NCI-H2029 treated with DMSO at 0.1 percent for 48 hours (cell line): ENCODE measurements at regions not wholly inside any gene's neighbourhood (a gene's known extent, or its start where the extent isn't known, plus 50 kb on each side); places are given as distances from the start of the nearest gene placed in this dataset.

Experiments
- DNase-seq: peaks from one replicate; lab custom pipeline; 2025; lab: John Stamatoyannopoulos, UW

DNA sequence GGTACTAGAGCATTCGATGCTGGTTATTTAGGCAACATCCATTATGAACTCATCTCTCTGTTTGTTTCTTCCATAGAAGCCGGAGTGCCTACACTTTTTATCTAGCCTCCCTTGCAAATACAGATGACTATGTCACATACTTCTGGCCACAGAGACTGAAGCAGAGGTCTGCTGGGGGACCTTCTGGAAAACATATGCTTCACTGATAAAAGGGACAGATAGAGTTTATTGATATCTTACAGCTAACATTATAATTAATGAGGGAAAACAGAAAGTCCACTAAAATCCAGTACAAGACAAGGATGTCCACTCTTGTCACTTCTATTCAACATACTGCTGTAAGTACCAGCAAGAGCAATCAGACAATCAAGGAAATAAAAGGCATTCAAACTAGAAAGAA is 104.3 kb upstream of the FAR2 start:
- no peak for DNase-seq

DNA sequence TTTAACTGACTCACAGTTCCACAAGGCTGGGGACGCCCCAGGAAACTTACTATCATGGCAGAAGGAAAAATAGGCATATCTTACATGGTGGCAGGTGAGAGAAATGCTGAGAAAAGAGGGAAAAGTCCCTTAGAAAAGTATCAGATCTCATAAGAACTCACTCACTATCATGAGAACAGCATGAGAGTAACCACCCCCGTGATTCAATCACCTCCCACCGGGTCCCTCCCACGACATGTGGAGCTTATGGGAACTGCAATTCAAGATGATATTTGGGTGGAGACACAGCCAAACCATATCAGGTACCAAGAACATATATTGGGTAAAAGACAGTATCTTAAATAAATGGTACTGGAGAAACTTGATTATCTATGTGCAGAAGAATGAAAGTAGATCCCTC is 100.3 kb upstream of the FAR2 start:
- DNase-seq, result no peak

DNA sequence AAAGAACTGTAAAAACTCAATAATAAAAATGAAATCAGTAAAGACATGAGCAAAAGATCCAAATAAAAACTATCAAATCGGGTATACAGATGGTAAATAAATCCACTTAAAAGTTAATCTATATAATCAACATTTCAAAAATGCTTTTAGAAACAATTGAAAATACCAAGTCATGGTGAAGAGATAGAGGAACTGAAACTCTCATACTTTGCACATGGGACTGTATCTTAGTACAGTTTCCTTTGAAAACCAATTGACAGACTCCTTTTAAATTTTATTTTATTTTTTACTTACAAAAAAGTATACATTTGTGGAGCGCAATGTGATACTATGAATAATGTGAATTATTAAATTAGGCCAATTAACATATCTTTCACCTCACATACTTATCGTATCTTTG is 98.6 kb upstream of the FAR2 start:
- DNase-seq, result no peak

DNA sequence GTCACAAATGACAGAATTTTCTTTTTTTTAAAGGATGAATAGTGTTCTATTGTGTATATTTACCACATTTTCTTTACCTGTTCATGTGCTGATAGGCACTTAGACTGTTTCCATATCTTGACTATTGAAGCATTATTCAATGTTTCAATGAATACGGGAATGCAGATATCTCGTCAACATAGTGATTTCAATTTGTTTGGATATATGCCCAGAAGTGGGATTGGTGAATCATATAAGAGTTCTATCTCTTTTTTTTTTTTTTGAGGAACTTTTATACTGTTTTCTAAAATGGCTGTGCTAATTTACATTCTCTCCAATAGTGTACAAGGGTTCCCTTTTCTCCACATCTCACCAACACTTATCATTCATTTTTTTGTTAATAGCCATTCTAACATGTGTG is 97.9 kb upstream of the FAR2 start:
- no peak for DNase-seq

DNA sequence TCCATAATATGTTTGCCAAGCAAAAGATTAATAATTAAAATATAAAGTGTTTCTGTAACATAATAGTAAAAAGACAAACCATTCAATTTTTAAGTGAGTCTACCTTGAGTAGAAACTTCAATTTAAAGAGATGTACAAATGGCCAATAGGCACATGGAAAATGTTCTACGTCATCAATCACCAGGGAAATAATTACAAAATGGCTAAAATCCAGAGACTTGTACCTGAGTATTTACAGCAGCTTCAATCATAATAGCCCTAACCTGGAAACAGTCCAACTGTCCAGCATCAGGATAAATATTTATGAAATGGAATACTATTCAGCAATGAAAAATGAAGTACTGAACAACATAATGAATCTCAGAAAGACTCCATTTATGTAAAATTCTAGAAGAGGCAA is 95.5 kb upstream of the FAR2 start:
- DNase-seq, result peak; percentile 16

DNA sequence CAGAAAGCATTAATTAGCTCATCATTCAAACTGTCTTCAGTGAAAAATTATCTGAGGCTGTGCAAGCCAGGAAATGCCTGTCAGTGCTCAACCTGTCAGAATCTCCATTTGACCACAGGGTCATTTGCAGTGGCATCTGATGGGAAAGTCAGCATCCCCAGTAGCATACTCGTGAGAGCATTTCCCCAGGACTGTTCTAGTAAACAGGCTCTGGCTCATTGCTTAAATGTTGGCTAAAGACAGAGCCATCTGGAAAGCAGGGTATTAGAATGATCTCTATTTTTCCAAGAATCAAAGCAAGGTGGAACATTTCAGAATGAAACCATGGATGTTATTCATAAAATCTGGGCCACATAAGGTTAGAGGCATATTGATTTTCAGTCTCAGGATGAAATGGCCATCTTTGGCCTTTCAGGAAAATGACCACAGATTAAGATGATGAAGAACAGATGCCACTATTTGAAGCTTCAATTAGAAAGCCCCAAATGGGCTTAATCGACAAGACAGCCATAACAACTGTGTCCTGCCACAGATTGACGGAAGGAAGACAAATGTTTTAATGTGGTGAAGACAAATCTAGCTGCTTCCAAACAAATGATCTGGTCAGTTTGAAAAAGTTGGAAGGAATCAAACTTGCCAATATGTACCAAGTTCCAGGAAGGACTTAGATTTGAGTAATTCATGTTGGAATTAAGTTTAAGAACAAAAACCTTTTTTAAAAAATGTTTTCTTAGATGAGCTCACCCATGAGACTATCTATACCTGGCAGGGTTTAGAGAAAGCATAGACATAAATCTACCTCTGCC is 94.0 kb upstream of the FAR2 start:
- DNase-seq, result no peak

DNA sequence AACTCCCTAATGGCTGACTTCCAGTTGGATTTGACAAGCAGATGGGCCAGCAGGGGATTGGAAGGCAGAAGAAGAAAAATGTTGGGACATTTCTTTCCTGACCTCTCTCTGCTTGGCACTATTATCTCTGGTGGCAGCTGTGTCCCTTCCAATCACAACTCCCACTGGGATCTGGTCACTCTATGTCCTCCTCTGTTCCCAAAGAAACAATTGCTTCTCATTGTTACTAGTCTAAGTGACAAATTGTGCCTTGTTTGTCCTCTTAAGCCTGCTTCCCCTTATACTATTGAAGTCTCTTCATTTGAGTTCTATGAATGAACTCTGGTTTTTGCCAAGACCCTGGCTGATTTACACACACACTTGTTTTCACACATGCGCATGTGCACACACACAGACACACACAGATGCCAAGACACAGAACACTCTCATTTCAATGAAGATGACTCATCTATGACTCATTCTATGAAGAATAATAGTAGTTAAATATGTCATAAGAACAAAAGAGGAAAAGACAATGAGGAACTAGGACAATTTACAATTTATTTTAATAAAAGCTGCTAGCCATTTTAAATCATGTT is 83.0 kb upstream of the FAR2 start:
- DNase-seq, result peak; percentile 1

DNA sequence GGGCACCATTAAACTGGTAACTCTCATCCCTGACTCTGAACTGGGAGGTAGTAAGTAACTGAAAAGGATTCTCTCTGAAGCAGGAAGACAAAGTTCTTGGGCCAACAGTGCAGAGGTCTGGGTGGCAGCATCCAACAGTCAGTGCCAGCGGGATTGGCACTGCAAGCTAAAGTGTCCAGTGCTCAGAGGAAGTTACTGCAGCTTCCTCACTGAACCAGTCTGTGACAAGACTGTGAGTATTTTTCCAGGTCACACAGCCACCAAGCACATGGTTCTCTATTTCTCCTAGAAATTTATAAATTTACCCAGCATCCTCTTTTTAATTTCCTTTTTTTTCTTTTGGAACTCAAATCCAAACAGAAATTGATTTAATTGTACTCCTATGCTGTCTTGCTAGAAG is 81.6 kb upstream of the FAR2 start:
- DNase-seq, result no peak

DNA sequence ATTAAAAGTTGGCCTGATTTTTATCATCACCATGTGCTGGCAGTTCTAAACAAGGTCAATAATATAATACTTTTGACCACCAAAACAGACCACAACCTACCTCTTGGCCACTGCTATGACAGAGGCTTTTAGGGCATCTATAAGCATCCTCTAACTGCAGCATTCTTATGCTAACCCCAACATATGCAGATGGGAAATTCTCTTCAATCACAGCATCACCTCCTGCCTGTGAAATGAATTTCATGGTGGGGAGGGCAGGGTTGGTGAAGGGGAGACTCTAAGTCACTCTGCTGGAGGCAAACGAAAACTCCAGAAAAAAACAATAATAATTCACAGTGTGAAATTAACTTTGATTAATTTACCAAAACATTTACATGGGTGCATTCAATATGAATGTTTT is 78.8 kb upstream of the FAR2 start:
- DNase-seq, result no peak

DNA sequence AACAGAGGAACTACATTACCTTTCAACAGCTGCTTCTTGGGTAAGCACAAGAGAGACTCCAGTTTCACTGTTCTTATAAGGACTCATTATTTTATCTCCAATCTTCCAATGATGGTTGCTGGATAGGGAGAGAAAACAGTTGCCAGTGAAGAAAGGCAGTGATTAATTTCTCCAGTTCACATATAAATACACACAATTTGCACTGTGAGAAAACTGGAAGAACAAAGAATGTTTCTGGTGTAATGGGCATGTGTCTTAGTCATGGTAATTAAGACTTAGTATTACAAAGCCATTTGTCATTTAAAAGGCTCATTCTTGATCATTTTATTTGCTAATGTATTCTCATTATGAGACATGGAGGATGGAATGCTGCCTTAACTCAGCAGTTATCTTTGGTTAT is 78.0 kb upstream of the FAR2 start:
- DNase-seq, result no peak

DNA sequence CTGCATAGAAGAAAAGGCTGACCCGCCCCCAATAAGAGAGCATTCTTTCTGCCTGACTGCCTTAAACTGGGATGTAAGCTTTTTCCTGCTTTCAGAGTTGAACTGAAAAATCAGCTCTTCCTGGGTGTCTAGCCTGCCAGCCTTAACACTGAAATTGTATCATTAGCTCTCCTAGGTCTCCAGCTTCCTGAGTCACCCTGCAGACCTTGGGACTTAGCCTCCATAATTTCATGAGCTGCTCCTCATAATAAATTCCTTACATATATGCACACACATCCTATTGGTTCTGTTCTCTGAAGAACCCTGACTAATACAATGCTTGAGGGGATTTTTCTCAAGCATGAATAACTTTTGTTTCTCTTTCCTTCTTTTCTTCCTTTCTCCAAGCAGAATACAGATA is 76.4 kb upstream of the FAR2 start:
- DNase-seq, result no peak

DNA sequence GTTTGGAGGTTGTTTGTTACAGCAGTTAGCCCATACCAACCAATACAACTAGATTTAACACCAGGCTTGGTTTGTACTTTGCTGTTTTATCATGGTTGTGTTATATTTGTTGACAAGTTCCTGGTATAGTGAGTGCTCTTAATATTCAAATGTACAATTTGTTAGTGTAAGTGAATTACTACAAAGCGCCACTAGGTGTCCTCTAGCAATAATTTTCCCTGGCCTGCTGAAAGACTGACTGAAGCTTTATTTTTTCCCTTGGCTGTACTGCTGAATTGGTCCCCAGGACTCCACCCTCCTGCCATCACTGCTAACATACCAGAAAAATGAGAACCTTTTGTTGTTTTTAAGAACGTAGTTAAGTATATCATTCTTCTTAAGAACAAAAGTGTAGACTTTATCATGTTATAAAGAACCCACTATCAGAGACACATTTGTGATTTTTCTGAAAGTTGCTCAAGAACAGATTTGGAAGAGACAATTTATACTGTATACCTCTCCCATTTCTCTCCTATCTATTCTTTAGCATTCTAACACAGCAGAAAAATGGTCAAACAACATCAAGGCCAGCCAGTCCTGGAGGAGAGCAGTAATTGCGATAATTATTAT is 75.3 kb upstream of the FAR2 start:
- peak; percentile 42 for DNase-seq

DNA sequence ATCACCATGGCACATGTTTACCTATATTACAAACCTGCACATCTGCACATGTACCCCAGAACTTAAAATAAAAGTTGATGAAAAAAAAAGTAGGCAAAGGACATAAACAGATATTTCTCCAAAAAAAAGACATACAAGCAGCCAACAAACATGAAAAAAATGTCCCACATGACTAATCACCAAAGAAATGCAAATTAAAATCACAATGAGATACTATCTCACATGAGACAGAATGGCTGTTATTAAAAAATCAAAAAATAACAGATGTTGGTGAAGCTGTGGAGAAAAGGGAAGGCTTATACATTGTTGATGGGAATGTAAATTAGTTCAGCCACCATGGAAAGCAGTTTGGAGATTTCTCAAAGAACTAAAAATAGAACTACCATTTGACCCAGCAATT is 68.0 kb upstream of the FAR2 start:
- no peak for DNase-seq

DNA sequence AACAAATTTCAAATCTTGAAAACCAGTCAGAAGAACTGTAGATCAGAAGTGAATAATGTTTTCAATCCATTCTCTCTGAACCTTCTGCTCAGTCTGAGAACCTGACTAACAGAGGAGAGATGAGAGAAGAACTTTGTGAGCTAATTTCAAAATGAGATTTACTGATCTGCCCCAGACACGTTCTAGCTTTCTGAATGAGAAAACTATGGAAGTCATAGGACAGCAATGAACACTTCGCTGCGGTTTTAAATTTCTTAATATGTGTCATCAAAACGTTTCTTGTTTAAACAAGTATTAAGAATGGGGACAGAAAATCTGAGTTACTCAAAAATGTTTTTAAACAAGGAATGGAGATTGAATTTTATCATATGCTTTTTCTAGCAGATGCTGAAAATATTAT is 66.6 kb upstream of the FAR2 start:
- no peak for DNase-seq

DNA sequence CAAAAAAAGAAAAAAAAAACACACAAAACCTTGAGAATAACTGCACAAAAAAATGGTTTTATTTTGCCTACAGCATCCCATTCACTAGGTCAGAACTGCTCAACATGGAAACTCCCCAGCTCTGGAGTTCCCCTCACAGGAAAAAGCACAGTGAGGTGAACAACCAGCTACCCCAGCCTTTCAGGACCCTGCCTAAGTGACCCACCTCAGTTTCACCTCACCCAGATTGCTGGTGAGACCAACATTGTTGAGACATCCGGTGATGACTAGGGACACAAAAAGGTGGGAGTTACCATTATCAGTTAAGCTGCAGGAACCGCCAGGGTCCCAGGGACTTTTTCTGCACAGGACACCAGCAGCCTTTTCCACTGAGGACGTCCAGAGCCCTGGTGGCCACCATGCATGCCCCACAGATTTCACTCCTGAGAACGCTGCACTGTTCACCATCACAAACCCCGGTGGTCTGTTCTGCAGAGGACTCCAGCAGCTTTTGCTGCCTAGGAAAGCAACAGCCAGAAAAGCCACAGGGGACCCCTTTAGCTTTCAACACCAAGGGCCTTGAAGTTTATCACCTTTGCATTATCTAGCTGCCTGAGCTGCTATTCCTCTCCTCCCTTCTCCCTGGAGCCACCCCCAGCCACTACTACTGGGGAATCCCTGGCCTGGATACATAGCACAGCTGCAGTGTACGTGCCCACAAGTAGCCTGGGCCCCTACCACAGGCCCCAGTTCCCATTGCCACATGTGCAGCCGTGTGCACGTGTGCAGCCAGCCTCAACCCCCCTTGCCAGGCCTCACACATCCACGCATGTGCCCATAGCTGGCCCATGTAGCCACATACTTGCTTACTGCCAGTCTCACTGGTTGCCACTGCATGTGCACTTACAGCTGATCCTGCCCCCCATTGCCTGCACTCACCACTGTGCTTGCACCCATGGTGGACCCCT is 62.5 kb upstream of the FAR2 start:
- DNase-seq, result no peak

DNA sequence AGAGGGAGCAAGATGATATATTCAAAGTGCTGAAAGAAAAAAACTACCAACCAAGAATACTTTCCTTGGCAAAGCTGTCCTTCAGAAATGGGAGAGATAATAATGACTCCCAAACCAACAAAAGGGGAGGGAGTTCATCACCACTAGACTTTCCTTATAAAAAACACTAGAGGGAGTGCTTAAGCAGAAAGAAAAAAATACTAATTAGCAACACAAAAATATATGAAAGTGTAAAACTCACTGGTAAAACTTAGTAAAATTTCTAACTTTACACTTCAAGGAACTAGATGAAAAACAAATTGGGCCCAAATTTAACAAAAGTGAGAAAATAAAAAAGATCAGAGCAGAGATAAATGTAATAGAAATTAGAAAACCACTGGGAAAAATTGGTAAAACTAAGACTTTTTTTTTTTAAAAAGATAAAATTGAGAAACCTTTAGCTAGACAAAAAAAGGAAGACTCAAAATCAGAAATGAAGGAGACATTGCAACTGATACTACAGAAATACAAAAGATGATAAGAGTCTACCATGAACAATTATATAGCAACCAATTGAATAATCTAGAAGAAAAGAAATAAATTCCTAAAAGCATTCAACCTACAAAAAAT is 60.4 kb upstream of the FAR2 start:
- peak; percentile 10 for DNase-seq
